ENCODE measurements at regions not wholly inside any gene's neighbourhood (a gene's known extent, or its start where the extent isn't known, plus 50 kb on each side); places are given as distances from the start of the nearest gene placed in this dataset.
A peak's percentile ranks its signal among the peaks of the same experiment; 100 is the strongest.

- TF ChIP-seq CTCF (IDR thresholded peaks at IDR 0.05; ENCODE audit: extremely low read depth, missing control alignments), result no peak
- DNase-seq (ENCODE audit: low spot score), result no peak
Measured at GRCh38 chr12:11946161-11946560, 124.6 kb upstream of the BCL2L14 start.

- TF ChIP-seq CTCF (IDR thresholded peaks at IDR 0.05; ENCODE audit: extremely low read depth, missing control alignments), result no peak
- no peak for DNase-seq (ENCODE audit: low spot score)
Measured at GRCh38 chr12:11947213-11947612, 123.5 kb upstream of the BCL2L14 start.

GRCh38 chr12:11949738-11950411 lies 120.9 kb upstream of the BCL2L14 start:
- TF ChIP-seq CTCF (IDR thresholded peaks at IDR 0.05; ENCODE audit: extremely low read depth, missing control alignments), result no peak
- no peak for DNase-seq (ENCODE audit: low spot score)

GRCh38 chr12:11951209-11951608 lies 119.5 kb upstream of the BCL2L14 start:
- no peak for DNase-seq (ENCODE audit: low spot score)
- TF ChIP-seq CTCF (IDR thresholded peaks at IDR 0.05; ENCODE audit: extremely low read depth, missing control alignments), result no peak

- no peak for DNase-seq (ENCODE audit: low spot score)
- no peak for TF ChIP-seq CTCF (IDR thresholded peaks at IDR 0.05; ENCODE audit: extremely low read depth, missing control alignments)
Measured at GRCh38 chr12:11953523-11953922, 117.2 kb upstream of the BCL2L14 start.

- no peak for DNase-seq (ENCODE audit: low spot score)
- no peak for TF ChIP-seq CTCF (IDR thresholded peaks at IDR 0.05; ENCODE audit: extremely low read depth, missing control alignments)
Measured at GRCh38 chr12:11954181-11954580, 116.6 kb upstream of the BCL2L14 start.

- peak; percentile 42 for DNase-seq (ENCODE audit: low spot score)
- TF ChIP-seq CTCF (IDR thresholded peaks at IDR 0.05; ENCODE audit: extremely low read depth, missing control alignments), result no peak
Measured at GRCh38 chr12:11958221-11959091, 112.3 kb upstream of the BCL2L14 start.
